Left forelimb (tissue), 1 donor: ENCODE measurements at regions not wholly inside any gene's neighbourhood (a gene's known extent, or its start where the extent isn't known, plus 50 kb on each side); places are given as distances from the start of the nearest gene placed in this dataset.
"Not testable (repeated sequence)": the region's sequence is repeated elsewhere in the genome, so short reads cannot be mapped to it uniquely, and the experiment has no call there.

Source experiments
- DNase-seq: peaks from one replicate; pipeline ENCODE4 v3.0.0-alpha.2; 2018; ENCODE audit warnings: low spot score

- DNase-seq, result no peak
Observed at GRCh38 chr4:137739391-137739790, 207.1 kb upstream of the PCDH18 start.

GRCh38 chr4:137738375-137738990, 206.2 kb upstream of the PCDH18 start:
- no peak for DNase-seq

GRCh38 chr4:137735561-137736104, 203.3 kb upstream of the PCDH18 start:
- DNase-seq, result no peak

- DNase-seq, result not testable (repeated sequence)
Observed at GRCh38 chr4:137733174-137734141, 201.2 kb upstream of the PCDH18 start.

GRCh38 chr4:137722910-137723309, 190.6 kb upstream of the PCDH18 start:
- DNase-seq, result no peak

- DNase-seq, result no peak
Observed at GRCh38 chr4:137711502-137711901, 179.2 kb upstream of the PCDH18 start.

GRCh38 chr4:137707626-137708025, 175.3 kb upstream of the PCDH18 start:
- no peak for DNase-seq

GRCh38 chr4:137707102-137707620, 174.9 kb upstream of the PCDH18 start:
- no peak for DNase-seq

- no peak for DNase-seq
Observed at GRCh38 chr4:137705171-137705783, 173.0 kb upstream of the PCDH18 start.

- DNase-seq, result no peak
Observed at GRCh38 chr4:137703195-137703594, 170.9 kb upstream of the PCDH18 start.

- DNase-seq, result no peak
Observed at GRCh38 chr4:137702512-137702911, 170.2 kb upstream of the PCDH18 start.

GRCh38 chr4:137701401-137701800, 169.1 kb upstream of the PCDH18 start:
- no peak for DNase-seq

- no peak for DNase-seq
Observed at GRCh38 chr4:137700751-137701150, 168.5 kb upstream of the PCDH18 start.

- no peak for DNase-seq
Observed at GRCh38 chr4:137700072-137700471, 167.8 kb upstream of the PCDH18 start.

GRCh38 chr4:137694138-137694537, 161.8 kb upstream of the PCDH18 start:
- DNase-seq, result no peak

GRCh38 chr4:137693641-137694040, 161.3 kb upstream of the PCDH18 start:
- DNase-seq, result no peak

GRCh38 chr4:137692205-137692604, 159.9 kb upstream of the PCDH18 start:
- DNase-seq, result no peak

- DNase-seq, result no peak
Observed at GRCh38 chr4:137688651-137689050, 156.4 kb upstream of the PCDH18 start.

- no peak for DNase-seq
Observed at GRCh38 chr4:137685357-137685756, 153.1 kb upstream of the PCDH18 start.

GRCh38 chr4:137681081-137681480, 148.8 kb upstream of the PCDH18 start:
- no peak for DNase-seq

GRCh38 chr4:137678796-137679195, 146.5 kb upstream of the PCDH18 start:
- DNase-seq, result no peak

GRCh38 chr4:137677863-137678262, 145.6 kb upstream of the PCDH18 start:
- no peak for DNase-seq
